ENCODE measurements at regions not wholly inside any gene's neighbourhood (a gene's known extent, or its start where the extent isn't known, plus 50 kb on each side); places are given as distances from the start of the nearest gene placed in this dataset.

DNA sequence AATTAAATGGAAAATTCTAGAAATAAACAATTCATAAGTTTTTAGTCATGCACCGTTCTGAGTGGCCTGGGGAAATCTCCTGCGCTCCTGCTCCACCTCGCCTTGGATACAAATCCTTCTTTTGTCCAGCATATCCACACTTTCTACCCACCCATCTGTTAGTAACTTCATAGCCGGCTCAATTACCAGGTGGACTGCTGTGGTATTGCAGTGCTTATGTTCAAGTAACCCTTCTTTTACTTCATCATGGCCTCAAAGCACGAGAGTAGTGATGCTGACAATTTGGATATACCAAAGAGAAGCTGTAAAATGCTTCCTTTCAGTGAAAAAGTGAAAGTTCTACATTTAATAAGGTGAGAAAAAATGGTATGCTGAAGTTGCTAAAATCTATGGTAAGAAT lies 142.3 kb upstream of the CHL1 start:
- no peaks in the 10 kb centered on the region for H3K27me3 ChIP-seq (ENCODE audit: insufficient read depth, low read depth, severe bottlenecking)
- no peak overlapping the region for H3K4me3 ChIP-seq (ENCODE audit: low read depth, low read length)
- TF ChIP-seq, protein P1, sequence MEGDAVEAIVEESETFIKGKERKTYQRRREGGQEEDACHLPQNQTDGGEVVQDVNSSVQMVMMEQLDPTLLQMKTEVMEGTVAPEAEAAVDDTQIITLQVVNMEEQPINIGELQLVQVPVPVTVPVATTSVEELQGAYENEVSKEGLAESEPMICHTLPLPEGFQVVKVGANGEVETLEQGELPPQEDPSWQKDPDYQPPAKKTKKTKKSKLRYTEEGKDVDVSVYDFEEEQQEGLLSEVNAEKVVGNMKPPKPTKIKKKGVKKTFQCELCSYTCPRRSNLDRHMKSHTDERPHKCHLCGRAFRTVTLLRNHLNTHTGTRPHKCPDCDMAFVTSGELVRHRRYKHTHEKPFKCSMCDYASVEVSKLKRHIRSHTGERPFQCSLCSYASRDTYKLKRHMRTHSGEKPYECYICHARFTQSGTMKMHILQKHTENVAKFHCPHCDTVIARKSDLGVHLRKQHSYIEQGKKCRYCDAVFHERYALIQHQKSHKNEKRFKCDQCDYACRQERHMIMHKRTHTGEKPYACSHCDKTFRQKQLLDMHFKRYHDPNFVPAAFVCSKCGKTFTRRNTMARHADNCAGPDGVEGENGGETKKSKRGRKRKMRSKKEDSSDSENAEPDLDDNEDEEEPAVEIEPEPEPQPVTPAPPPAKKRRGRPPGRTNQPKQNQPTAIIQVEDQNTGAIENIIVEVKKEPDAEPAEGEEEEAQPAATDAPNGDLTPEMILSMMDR (IDR thresholded peaks at IDR 0.05; ENCODE audit: low read depth, low read length) = peak; percentile 8; the same call in 1 of the 2 replicates
- H3K9me3 ChIP-seq (ENCODE audit: severe bottlenecking) = no peaks in the 10 kb centered on the region
- H3K36me3 ChIP-seq = no peaks in the 10 kb centered on the region
- H3K27ac ChIP-seq = no peak overlapping the region
- no peak for DNase-seq

DNA sequence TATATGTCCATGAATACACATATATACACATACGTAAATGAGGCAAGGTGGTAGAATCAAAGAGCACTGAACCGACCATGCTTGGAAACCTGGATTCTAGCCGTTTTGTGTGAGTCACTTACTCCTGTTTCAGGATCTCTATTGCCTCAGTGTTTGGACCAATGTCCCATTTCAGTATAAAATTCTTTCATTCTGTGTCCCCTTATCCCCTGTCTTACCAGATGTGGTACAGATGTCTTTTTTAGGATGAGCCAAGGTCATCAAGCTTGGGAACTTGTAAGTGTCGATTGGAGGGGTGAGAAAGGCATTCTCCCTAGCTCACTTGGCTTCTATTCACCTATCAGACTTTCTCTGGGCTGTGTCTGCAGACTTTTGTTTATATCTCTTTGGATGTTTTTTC lies 139.9 kb upstream of the CHL1 start:
- no peak overlapping the region for H3K27ac ChIP-seq
- H3K27me3 ChIP-seq (ENCODE audit: insufficient read depth, low read depth, severe bottlenecking) = no peaks in the 10 kb centered on the region
- TF ChIP-seq, protein P1 (IDR thresholded peaks at IDR 0.05; ENCODE audit: low read depth, low read length) = no peak
- no peak for DNase-seq
- no peaks in the 10 kb centered on the region for H3K36me3 ChIP-seq
- H3K4me3 ChIP-seq (ENCODE audit: low read depth, low read length) = no peak overlapping the region
- no peaks in the 10 kb centered on the region for H3K9me3 ChIP-seq (ENCODE audit: severe bottlenecking)

DNA sequence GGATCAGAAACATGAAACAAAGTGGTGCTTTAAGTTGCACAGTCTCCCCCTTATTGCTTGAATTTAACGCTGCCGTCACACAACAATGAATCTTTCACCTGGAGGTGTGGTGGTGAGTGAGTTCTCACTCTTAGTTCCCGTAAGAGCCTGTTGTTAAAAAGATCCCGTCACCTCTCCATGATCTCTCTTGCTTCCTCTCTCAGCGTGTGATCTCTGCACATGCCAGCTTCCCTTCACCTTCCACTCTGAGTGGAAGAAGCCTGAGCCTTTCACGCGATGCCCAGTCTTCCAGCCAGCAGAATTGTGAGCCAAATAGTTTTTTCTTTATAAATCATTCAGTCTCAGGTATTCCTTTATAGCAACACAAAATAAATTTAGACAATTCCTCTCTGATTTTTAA lies 136.7 kb upstream of the CHL1 start:
- no peak overlapping the region for H3K4me3 ChIP-seq (ENCODE audit: low read depth, low read length)
- H3K36me3 ChIP-seq = no peaks in the 10 kb centered on the region
- no peaks in the 10 kb centered on the region for H3K9me3 ChIP-seq (ENCODE audit: severe bottlenecking)
- TF ChIP-seq, protein P1 (IDR thresholded peaks at IDR 0.05; ENCODE audit: low read depth, low read length) = no peak
- H3K27ac ChIP-seq = no peak overlapping the region
- DNase-seq = no peak
- H3K27me3 ChIP-seq (ENCODE audit: insufficient read depth, low read depth, severe bottlenecking) = no peaks in the 10 kb centered on the region

DNA sequence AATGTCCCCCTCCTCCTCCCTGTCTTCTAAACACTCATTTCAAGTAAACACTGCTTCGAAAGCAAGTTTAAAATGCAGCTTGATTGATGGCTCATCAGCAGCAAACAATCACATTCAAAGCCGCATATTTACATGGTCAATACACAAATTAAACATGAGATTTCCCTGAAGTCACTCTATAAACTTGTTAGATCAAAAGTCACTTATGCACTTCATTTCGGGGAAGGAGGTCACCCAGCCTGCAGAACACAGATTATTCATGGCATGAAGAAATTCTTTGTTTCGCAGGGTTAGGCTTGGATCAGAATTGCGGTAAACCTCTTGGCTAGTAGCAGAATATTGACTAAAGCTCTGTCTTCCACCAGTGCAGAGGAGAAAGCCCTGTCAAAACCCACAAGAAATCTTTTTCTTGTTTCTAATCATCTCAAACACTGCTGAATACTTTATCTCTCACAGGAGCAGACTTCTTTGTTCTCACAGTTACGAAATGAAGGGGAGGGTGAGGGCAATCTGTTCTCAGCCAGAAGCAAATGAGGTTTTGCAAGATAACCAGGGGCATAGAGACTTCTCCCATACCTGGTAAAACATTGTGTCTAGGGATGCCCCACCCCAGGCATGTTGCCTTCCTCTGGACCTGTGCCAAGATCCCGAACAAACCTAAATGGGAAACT lies 133.3 kb upstream of the CHL1 start:
- TF ChIP-seq, protein P1 (IDR thresholded peaks at IDR 0.05; ENCODE audit: low read depth, low read length) = no peak
- H3K4me3 ChIP-seq (ENCODE audit: low read depth, low read length) = no peak overlapping the region
- no peaks in the 10 kb centered on the region for H3K27me3 ChIP-seq (ENCODE audit: insufficient read depth, low read depth, severe bottlenecking)
- H3K9me3 ChIP-seq (ENCODE audit: severe bottlenecking) = no peaks in the 10 kb centered on the region
- no peak for DNase-seq
- no peaks in the 10 kb centered on the region for H3K36me3 ChIP-seq
- no peak overlapping the region for H3K27ac ChIP-seq

DNA sequence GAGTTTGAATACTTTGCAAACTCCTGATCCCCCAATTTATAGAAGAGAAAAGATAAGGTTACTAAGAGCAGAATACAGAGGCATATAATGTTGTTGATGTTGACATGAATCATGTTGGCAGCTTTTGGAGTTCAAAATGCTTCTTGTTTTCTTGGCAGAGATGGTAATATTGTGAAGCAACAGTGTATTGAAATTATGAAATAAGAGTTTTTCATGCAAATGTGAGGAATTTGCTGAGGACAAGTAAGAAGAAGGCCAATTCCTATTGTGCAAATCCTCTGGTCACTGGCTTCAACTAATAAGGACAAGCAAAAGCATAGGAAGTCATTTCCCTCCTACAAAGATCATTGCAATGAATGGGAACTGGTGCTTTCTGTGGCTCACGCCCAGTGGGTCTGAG lies 126.9 kb upstream of the CHL1 start:
- Histone ChIP-seq H3K27ac (no peak overlapping the region), H3K27me3 (ENCODE audit: insufficient read depth, low read depth, severe bottlenecking) (no peaks in the 10 kb centered on the region), H3K9me3 (ENCODE audit: severe bottlenecking) (no peaks in the 10 kb centered on the region), H3K4me3 (ENCODE audit: low read depth, low read length) (no peak overlapping the region), H3K36me3 (no peaks in the 10 kb centered on the region)
- TF ChIP-seq, protein P1 (IDR thresholded peaks at IDR 0.05; ENCODE audit: low read depth, low read length) = no peak
- no peak for DNase-seq

DNA sequence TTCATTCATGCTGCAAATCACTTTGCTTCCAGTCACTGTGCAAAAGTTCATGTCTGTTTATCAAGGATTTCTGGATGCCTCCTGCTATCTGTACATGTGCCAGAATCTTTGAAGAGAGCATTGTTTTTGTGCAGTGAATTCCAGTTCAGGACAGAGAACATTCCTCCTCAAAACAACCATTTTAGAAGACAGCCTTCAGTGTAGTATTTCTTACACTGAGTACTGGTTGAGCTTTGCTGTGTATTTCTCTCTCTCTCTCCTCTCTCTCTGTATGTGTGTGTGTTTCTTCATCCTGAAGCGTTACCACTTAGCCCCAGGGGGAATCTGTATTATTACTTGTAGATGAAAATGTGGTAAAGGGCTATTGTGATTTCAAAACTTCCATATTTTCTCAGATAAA lies 123.8 kb upstream of the CHL1 start:
- TF ChIP-seq, protein P1 (IDR thresholded peaks at IDR 0.05; ENCODE audit: low read depth, low read length) = no peak
- Histone ChIP-seq H3K27me3 (ENCODE audit: insufficient read depth, low read depth, severe bottlenecking) (no peaks in the 10 kb centered on the region), H3K9me3 (ENCODE audit: severe bottlenecking) (no peaks in the 10 kb centered on the region), H3K27ac (no peak overlapping the region), H3K36me3 (no peaks in the 10 kb centered on the region), H3K4me3 (ENCODE audit: low read depth, low read length) (no peak overlapping the region)
- DNase-seq = no peak

Data from WERI-Rb-1 (cell line).